Heart left ventricle (tissue), 13 donors: ENCODE measurements at regions not wholly inside any gene's neighbourhood (a gene's known extent, or its start where the extent isn't known, plus 50 kb on each side); places are given as distances from the start of the nearest gene placed in this dataset.

Experiments used
- POLR2A ChIP-seq, 2 donors: fragments of 450-650 bp; IDR thresholded peaks; one replicate each; pipeline ENCODE4 v1.6.1; 2017; ENCODE audit warnings: antibody characterized with exemption in 2 of 2, mild to moderate bottlenecking in 2 of 2, moderate library complexity in 2 of 2
- TF ChIP-seq, protein P1 (sequence below), 12 donors: fragments of 200-600 bp; sonication (generic) in 4 of 12; IDR thresholded peaks; one replicate each; pipeline versions ENCODE4 v1.5.0 to v1.8.0; 2018 to 2022; ENCODE audit warnings: antibody characterized with exemption in 12 of 12, mild to moderate bottlenecking in 5 of 12
- donor health status: ischemic (EF 13 %, LVEDD 7.1; RV severe dilation, severe dysfunction).
- donor health status: DM: no; HTN: yes; CAD: no.
- donor health status: DM: no; HTN: no; CAD: no.
- donor health status: ischemic (EF 25% LVEDD 6.9; RV normal size, moderate dysfunction).
- donor health status: ischemic (EF 25% LVEDD 5.7; RV mildly dilated, moderate dysfunction).
- donor health status: ischemic (EF 35%, LVEDD 5.7; RV mildly dilated, moderate dysfunction).
- donor health status: nonischemic (EF 11% LVEDD 7.7; RV severe dilation, severe dysfunction).
- donor health status: DM: yes; HTN: yes; CAD: no.
- donor health status: PGD.
- donor health status: ischemic (EF 29% LVEDD 5.4; RV normal size, mild dysfunction).
- donor health status: nonischemic (EF 23%, LVEDD 6.1; RV moderate dilation, normal function).

DNA sequence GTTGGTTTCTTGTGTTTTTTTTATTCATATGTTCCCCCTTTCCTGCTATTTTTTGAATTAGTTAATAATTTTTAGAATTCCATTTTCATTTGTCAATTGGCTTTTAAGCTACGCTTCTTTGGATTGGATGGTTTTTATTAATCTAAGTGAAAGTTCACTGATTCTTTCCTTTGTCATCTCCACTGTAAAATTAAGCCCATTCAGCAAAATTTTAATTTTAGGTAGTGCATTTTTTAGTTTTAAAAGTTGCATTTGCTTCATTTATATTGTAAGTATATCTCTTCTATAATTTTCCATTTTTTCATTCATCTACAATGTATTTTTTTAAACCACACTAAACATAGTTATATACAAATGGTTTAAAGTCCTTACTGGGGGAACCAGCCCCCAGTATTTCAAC lies 417.3 kb upstream of the HTR2C start:
- TF ChIP-seq, protein P1, sequence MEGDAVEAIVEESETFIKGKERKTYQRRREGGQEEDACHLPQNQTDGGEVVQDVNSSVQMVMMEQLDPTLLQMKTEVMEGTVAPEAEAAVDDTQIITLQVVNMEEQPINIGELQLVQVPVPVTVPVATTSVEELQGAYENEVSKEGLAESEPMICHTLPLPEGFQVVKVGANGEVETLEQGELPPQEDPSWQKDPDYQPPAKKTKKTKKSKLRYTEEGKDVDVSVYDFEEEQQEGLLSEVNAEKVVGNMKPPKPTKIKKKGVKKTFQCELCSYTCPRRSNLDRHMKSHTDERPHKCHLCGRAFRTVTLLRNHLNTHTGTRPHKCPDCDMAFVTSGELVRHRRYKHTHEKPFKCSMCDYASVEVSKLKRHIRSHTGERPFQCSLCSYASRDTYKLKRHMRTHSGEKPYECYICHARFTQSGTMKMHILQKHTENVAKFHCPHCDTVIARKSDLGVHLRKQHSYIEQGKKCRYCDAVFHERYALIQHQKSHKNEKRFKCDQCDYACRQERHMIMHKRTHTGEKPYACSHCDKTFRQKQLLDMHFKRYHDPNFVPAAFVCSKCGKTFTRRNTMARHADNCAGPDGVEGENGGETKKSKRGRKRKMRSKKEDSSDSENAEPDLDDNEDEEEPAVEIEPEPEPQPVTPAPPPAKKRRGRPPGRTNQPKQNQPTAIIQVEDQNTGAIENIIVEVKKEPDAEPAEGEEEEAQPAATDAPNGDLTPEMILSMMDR (IDR thresholded peaks at IDR 0.05) = no peak
- TF ChIP-seq POLR2A (IDR thresholded peaks at IDR 0.05) = no peak
